AG10803 (cell line): ENCODE measurements at regions not wholly inside any gene's neighbourhood (a gene's known extent, or its start where the extent isn't known, plus 50 kb on each side); places are given as distances from the start of the nearest gene placed in this dataset.

Source experiments
- DNase-seq: peaks from one replicate; pipeline ENCODE4 v3.0.0; 2010; ENCODE audit warnings: low read depth
- H3K4me3 ChIP-seq: 2 replicates; pipeline ENCODE4 v1.5.1; 2011; ENCODE audit warnings: mild to moderate bottlenecking, low read length, control low read depth
- TF ChIP-seq, protein P1 (sequence below): conservative IDR thresholded peaks from 2 replicates; pipeline ENCODE4 v1.5.1; 2011; ENCODE audit warnings: mild to moderate bottlenecking, low read length, control low read depth, inconsistent platforms

DNA sequence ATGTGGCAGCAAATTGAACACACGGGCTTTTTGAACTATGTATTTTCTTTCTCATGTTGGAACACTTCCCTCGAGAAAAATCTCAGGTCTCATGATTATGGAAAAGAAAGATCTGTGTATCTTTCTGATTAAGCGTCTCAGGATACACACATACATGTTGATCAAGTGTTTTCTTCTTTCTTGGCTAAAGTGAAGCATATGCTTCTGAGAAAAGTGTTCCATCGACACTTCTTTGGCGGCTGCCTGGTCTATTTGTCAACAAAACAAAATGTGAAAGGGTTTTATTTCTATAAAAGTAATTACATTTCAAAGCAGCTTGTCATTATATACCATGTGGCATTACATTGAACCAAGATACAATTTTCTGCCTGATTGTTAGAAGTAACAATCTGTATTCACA is 157.5 kb downstream of the DLEU7 start:
- no peak for DNase-seq
- no peak overlapping the region for H3K4me3 ChIP-seq
- TF ChIP-seq, protein P1, sequence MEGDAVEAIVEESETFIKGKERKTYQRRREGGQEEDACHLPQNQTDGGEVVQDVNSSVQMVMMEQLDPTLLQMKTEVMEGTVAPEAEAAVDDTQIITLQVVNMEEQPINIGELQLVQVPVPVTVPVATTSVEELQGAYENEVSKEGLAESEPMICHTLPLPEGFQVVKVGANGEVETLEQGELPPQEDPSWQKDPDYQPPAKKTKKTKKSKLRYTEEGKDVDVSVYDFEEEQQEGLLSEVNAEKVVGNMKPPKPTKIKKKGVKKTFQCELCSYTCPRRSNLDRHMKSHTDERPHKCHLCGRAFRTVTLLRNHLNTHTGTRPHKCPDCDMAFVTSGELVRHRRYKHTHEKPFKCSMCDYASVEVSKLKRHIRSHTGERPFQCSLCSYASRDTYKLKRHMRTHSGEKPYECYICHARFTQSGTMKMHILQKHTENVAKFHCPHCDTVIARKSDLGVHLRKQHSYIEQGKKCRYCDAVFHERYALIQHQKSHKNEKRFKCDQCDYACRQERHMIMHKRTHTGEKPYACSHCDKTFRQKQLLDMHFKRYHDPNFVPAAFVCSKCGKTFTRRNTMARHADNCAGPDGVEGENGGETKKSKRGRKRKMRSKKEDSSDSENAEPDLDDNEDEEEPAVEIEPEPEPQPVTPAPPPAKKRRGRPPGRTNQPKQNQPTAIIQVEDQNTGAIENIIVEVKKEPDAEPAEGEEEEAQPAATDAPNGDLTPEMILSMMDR: no peak

DNA sequence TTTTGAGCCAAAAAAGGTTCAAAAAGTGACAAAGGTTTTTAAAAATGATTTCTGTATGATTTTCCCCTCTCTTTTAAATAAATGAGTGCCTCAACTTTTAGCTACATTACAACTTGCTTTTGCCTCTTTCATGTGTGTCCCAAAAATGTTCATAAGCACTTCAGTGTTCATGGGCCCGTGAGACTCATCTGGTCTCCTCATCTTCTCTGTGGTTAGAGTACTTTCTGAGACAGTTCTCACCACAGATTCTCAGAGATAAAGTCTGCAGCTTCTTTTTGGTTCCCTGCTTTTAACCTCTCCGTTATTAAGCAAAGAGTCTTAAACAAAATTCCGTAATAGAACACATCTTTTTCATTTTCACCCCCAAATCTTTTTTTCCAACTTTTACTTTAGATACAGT is 156.9 kb downstream of the DLEU7 start:
- no peak for DNase-seq
- TF ChIP-seq, protein P1: no peak
- H3K4me3 ChIP-seq: no peak overlapping the region

DNA sequence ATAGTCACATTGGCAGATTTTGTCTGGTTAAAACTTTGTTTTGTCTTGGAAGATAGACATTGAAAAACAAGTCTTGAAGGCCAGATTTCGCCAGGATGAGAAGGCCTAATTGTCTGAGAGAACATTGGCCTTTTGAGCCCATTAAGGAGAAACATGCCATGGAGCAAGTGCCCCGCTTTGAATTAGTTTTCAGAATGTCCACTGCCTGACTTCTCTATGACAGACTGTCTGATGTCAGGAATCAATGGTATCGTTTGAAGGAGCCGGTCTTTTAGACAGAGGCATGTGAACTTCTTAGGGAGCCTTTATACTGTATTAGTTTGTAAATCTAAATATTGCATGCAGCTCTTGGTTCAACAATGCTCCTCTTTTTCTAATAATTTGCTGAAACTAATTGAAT is 155.9 kb downstream of the DLEU7 start:
- H3K4me3 ChIP-seq: no peak overlapping the region
- no peak for DNase-seq
- TF ChIP-seq, protein P1: no peak

DNA sequence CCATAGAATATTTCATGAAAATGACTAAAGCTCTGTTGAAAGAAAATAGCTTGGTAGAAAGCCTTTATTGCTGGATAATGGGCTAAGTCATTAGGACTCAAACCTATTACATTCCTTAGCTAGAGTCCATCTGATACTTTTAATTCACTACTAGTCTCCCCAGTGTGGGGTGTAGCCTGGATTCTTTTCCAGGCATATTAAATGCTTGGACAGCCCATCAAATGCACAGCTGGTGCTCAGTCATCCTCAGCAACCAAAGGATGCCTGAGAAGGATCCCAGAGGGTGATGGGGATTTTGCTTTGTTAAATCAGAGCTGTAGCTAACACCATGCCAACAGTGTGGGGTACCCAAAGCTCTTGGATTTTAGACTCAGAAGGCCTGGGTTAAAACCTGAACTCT is 153.5 kb downstream of the DLEU7 start:
- TF ChIP-seq, protein P1: no peak
- H3K4me3 ChIP-seq: no peak overlapping the region
- DNase-seq: peak; percentile 34

DNA sequence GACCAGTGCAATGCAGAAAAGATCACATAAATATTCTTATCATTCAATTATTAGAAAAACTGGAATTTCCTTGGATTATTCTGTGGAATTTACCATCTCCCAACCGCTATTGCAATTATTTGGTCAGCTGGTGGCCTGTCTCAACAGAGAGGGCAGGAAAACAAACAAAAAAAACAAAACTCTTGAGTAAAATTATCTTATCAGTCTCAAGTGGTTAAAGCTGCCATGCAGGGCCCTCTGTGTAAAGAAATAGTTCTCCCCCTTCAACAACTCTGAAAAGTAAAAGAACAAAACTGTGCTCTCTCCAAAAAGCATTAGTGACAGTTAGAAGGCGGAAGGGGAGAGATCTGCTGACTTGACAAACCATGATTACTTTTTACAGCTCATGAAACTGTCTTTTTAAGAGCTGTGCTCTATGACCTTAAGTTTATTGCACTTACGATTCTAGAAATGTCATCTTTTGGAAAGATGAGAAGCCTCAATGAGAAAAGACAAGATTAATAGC is 152.3 kb downstream of the DLEU7 start:
- no peak overlapping the region for H3K4me3 ChIP-seq
- TF ChIP-seq, protein P1: no peak
- no peak for DNase-seq

DNA sequence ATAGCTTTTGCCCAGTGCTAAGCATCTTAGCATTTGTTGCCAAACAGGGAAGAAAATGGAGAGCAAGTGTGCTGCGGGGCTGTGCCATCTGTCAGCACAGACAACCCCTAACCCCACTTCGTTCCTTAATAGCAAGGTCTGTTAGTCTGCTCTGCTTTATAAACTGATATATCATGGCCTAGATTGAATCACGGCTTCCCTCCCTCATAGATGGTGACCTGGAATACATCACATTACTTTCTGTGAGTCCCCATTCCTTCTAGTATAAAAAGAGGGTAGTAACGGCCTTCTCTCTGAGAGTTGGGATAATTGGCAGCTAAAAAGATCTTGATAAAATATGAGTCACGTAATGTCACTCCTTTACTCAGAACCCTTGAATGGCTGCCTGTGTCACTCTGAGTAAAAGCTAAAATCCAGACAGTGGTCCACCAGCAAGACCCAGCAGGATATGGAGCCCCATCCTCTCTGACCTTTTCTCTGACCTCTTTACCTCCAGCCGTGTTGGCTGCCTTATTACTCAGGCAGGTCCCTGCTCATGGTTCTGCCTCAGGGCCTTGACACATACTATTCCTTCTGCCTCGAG is 151.7 kb downstream of the DLEU7 start:
- DNase-seq: no peak
- H3K4me3 ChIP-seq: no peak overlapping the region
- TF ChIP-seq, protein P1: no peak

DNA sequence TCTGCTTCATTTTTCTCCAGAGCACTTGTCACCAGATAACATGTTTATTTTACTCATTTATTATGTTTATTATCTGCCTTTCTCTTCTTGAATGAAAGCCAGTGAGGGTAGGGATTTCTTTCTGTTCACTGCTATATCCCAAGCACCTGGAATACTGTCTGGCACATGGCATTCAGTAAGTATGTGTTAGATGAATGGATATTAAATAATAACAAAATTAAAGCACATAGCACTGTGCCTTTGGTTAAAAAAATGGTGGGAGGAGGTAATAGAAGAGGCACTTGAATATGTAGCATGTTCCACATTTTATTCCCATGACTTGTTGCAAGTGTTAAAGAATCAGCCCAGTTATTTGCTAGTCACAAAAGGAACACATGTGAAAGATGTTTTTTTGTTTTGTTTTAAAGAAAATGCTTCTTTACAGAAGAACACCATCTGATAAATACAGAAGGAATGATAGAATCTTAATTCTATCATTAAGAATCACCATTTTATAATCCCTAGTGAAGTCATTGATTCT is 151.0 kb downstream of the DLEU7 start:
- H3K4me3 ChIP-seq: no peak overlapping the region
- TF ChIP-seq, protein P1: no peak
- DNase-seq: peak; percentile 75
